ENCODE measurements at regions not wholly inside any gene's neighbourhood (a gene's known extent, or its start where the extent isn't known, plus 50 kb on each side); places are given as distances from the start of the nearest gene placed in this dataset.
"Not testable (repeated sequence)": the region's sequence is repeated elsewhere in the genome, so short reads cannot be mapped to it uniquely, and the experiment has no call there.

DNA sequence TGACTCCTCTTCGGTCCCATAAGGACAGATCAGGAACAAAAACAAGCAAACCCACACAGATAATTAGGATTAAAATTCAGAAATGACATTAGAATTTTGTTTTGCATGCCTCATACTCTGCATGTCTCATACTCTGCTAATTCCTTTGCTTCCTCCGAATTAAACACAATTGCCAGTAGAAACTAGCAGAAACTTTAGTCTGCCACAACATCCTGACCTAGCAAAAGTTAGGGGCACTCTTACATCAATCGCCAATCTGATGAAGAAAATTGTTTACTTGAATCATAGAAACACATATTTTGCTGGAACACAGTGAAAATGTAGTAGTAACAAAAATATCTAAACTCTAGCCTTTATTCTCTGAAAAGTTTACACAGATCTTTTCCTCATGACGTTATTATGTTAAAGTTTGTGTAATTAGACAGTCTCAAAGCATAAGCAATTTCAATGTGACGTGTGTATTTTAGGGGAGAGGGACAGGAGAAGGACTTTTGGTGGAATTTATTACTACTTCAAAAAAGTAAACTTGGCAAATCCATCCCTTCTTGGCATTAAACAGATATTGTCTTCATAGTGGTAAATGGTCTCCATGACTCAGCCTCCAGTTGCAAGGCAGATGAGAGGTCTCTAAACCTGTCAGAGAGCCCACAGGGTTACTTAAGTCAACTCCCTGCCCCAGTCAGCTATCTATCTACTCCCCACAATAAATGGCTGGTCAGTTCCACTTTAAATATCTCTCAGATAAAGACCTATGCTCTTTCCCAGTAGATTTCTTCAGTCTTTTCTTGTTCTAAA, 249.8 kb upstream of the UBASH3B start:
- Histone ChIP-seq H3K27ac (ENCODE audit: low read depth, low read length) (no peak overlapping the region), H3K9ac (ENCODE audit: low read depth in 1 of 2, low read length in 2 of 2) (no peak overlapping the region), H3K4me1 (ENCODE audit: control insufficient read depth in 1 of 2, insufficient read depth in 2 of 2, low read length in 2 of 2) (no peaks in the 10 kb centered on the region)

DNA sequence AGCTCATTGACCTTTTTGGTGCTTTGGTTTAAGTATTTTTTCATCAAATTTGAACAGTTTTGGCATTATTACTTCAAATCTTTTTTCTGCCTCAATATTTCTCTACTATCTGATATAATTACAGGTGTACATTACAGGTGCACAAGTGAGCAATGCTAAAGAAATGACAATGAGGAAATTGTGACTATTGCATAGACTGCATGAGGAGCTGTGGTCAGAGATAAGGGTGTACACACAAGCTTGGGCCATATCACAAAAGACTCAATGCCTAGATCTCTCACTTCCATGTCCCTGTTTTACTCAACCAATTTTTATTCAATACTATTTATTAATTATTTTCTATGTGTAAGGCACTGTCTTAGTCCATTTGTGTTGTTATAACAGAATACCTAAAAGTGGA, 251.0 kb upstream of the UBASH3B start:
- Histone ChIP-seq H3K9me3 (ENCODE audit: control insufficient read depth in 1 of 2, low read length in 2 of 2) (no peaks in the 10 kb centered on the region), H3K4me3 (ENCODE audit: low read depth in 1 of 2, low read length in 2 of 2) (no peak overlapping the region), H3K36me3 (ENCODE audit: control insufficient read depth in 1 of 2, insufficient read depth in 2 of 2, low read length in 2 of 2) (no peaks in the 10 kb centered on the region), H3K27me3 (ENCODE audit: control insufficient read depth in 1 of 2, insufficient read depth in 2 of 2, low read length in 2 of 2) (no peaks in the 10 kb centered on the region), H3K27ac (ENCODE audit: low read depth, low read length) (no peak overlapping the region), H3K4me1 (ENCODE audit: control insufficient read depth in 1 of 2, insufficient read depth in 2 of 2, low read length in 2 of 2) (no peaks in the 10 kb centered on the region), H3K9ac (ENCODE audit: low read depth in 1 of 2, low read length in 2 of 2) (no peak overlapping the region)

More for the DNA sequence above, 249.8 kb upstream of the UBASH3B start:
- no peak overlapping the region for H3K4me3 ChIP-seq (ENCODE audit: low read depth in 1 of 2, low read length in 2 of 2)
- H3K27me3 ChIP-seq (ENCODE audit: control insufficient read depth in 1 of 2, insufficient read depth in 2 of 2, low read length in 2 of 2): no peaks in the 10 kb centered on the region
- no peaks in the 10 kb centered on the region for H3K9me3 ChIP-seq (ENCODE audit: control insufficient read depth in 1 of 2, low read length in 2 of 2)
- no peaks in the 10 kb centered on the region for H3K36me3 ChIP-seq (ENCODE audit: control insufficient read depth in 1 of 2, insufficient read depth in 2 of 2, low read length in 2 of 2)

GRCh38 chr11:122401581-122401980, 253.9 kb upstream of the UBASH3B start:
- H3K27ac ChIP-seq (ENCODE audit: low read depth, low read length); H3K9ac ChIP-seq (ENCODE audit: low read depth in 1 of 2, low read length in 2 of 2); H3K4me1 ChIP-seq (ENCODE audit: control insufficient read depth in 1 of 2, insufficient read depth in 2 of 2, low read length in 2 of 2); H3K4me3 ChIP-seq (ENCODE audit: low read depth in 1 of 2, low read length in 2 of 2); H3K9me3 ChIP-seq (ENCODE audit: control insufficient read depth in 1 of 2, low read length in 2 of 2); H3K27me3 ChIP-seq (ENCODE audit: control insufficient read depth in 1 of 2, insufficient read depth in 2 of 2, low read length in 2 of 2); H3K36me3 ChIP-seq (ENCODE audit: control insufficient read depth in 1 of 2, insufficient read depth in 2 of 2, low read length in 2 of 2): not testable (repeated sequence)

GRCh38 chr11:122399375-122399774, 256.1 kb upstream of the UBASH3B start:
- no peak overlapping the region for H3K9ac ChIP-seq (ENCODE audit: low read depth in 1 of 2, low read length in 2 of 2)
- no peaks in the 10 kb centered on the region for H3K9me3 ChIP-seq (ENCODE audit: control insufficient read depth in 1 of 2, low read length in 2 of 2)
- no peaks in the 10 kb centered on the region for H3K4me1 ChIP-seq (ENCODE audit: control insufficient read depth in 1 of 2, insufficient read depth in 2 of 2, low read length in 2 of 2)
- no peak overlapping the region for H3K4me3 ChIP-seq (ENCODE audit: low read depth in 1 of 2, low read length in 2 of 2)
- H3K36me3 ChIP-seq (ENCODE audit: control insufficient read depth in 1 of 2, insufficient read depth in 2 of 2, low read length in 2 of 2): no peaks in the 10 kb centered on the region
- H3K27ac ChIP-seq (ENCODE audit: low read depth, low read length): no peak overlapping the region
- H3K27me3 ChIP-seq (ENCODE audit: control insufficient read depth in 1 of 2, insufficient read depth in 2 of 2, low read length in 2 of 2): no peaks in the 10 kb centered on the region

DNA sequence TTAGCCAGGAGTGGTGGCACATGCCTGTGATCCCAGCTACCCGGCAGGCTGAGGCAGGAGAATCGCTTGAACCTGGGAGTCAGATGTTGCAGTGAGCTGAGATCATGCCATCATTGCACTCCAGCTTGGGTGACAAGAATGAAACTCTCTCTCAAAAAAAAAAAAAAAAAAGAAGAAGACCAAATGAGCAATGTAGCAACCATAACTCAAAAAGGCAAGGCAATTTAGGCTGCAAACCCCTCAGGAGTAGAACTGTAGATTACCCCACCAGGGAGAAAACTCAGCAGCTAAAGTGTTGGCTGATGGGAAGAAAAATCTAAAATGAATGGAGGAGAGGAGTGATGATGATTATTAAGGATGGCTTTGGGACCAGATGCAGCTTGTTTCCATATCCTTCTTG, 256.7 kb upstream of the UBASH3B start:
- H3K4me1 ChIP-seq (ENCODE audit: control insufficient read depth in 1 of 2, insufficient read depth in 2 of 2, low read length in 2 of 2): no peaks in the 10 kb centered on the region
- H3K27ac ChIP-seq (ENCODE audit: low read depth, low read length): no peak overlapping the region
- no peak overlapping the region for H3K4me3 ChIP-seq (ENCODE audit: low read depth in 1 of 2, low read length in 2 of 2)
- no peak overlapping the region for H3K9ac ChIP-seq (ENCODE audit: low read depth in 1 of 2, low read length in 2 of 2)
- H3K27me3 ChIP-seq (ENCODE audit: control insufficient read depth in 1 of 2, insufficient read depth in 2 of 2, low read length in 2 of 2): no peaks in the 10 kb centered on the region
- no peaks in the 10 kb centered on the region for H3K36me3 ChIP-seq (ENCODE audit: control insufficient read depth in 1 of 2, insufficient read depth in 2 of 2, low read length in 2 of 2)
- no peaks in the 10 kb centered on the region for H3K9me3 ChIP-seq (ENCODE audit: control insufficient read depth in 1 of 2, low read length in 2 of 2)

DNA sequence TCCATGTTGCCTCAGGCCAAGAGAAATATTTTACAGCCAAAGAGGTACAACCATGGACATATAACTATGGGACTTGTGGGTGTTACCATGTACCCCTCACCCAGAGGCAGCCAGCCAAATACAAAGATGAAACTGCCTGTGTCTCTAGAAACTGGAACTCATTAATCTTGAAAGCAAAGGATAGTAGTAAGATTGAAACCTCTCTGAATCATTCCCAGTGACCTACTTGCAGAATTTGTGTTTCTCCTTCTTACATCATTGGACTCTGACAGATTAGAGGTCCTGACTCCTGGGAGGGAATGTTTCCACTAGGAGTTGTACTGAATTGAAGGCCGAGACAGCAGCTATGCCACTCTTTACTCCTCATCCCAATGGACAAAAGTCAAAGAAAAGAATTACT, 257.4 kb upstream of the UBASH3B start:
- Histone ChIP-seq H3K36me3 (ENCODE audit: control insufficient read depth in 1 of 2, insufficient read depth in 2 of 2, low read length in 2 of 2) (no peaks in the 10 kb centered on the region), H3K27ac (ENCODE audit: low read depth, low read length) (no peak overlapping the region), H3K4me1 (ENCODE audit: control insufficient read depth in 1 of 2, insufficient read depth in 2 of 2, low read length in 2 of 2) (no peaks in the 10 kb centered on the region), H3K9me3 (ENCODE audit: control insufficient read depth in 1 of 2, low read length in 2 of 2) (no peaks in the 10 kb centered on the region), H3K9ac (ENCODE audit: low read depth in 1 of 2, low read length in 2 of 2) (no peak overlapping the region), H3K27me3 (ENCODE audit: control insufficient read depth in 1 of 2, insufficient read depth in 2 of 2, low read length in 2 of 2) (no peaks in the 10 kb centered on the region), H3K4me3 (ENCODE audit: low read depth in 1 of 2, low read length in 2 of 2) (no peak overlapping the region)

- Histone ChIP-seq H3K4me3 (ENCODE audit: low read depth in 1 of 2, low read length in 2 of 2) (no peak overlapping the region), H3K36me3 (ENCODE audit: control insufficient read depth in 1 of 2, insufficient read depth in 2 of 2, low read length in 2 of 2) (no peaks in the 10 kb centered on the region), H3K27ac (ENCODE audit: low read depth, low read length) (no peak overlapping the region)
Measured at GRCh38 chr11:122395282-122395681, 260.2 kb upstream of the UBASH3B start.

DNA sequence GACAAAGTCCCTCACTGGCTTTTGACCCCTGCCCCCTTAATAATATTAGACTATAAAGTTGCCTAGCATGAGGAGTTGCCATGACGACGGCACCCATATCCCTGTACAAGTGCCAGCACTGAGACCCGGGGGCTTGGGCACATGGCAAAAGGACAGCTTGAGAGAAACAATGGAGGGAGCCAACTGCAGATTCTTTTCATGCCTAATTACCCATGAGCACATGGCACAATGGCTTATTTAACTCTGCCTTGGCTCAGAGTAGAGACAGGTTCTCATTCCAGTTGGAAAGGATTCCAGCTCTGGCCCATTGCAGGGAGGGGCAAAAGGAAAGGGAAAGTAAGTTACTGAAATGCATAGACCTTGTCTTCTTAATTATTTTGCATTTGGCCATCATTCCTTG, 261.2 kb upstream of the UBASH3B start:
- Histone ChIP-seq H3K4me3 (ENCODE audit: low read depth in 1 of 2, low read length in 2 of 2) (no peak overlapping the region), H3K4me1 (ENCODE audit: control insufficient read depth in 1 of 2, insufficient read depth in 2 of 2, low read length in 2 of 2) (no peaks in the 10 kb centered on the region), H3K9ac (ENCODE audit: low read depth in 1 of 2, low read length in 2 of 2) (no peak overlapping the region), H3K36me3 (ENCODE audit: control insufficient read depth in 1 of 2, insufficient read depth in 2 of 2, low read length in 2 of 2) (no peaks in the 10 kb centered on the region), H3K27me3 (ENCODE audit: control insufficient read depth in 1 of 2, insufficient read depth in 2 of 2, low read length in 2 of 2) (no peaks in the 10 kb centered on the region), H3K9me3 (ENCODE audit: control insufficient read depth in 1 of 2, low read length in 2 of 2) (no peaks in the 10 kb centered on the region), H3K27ac (ENCODE audit: low read depth, low read length) (no peak overlapping the region)

More at GRCh38 chr11:122395282-122395681, 260.2 kb upstream of the UBASH3B start:
- no peaks in the 10 kb centered on the region for H3K9me3 ChIP-seq (ENCODE audit: control insufficient read depth in 1 of 2, low read length in 2 of 2)
- no peak overlapping the region for H3K9ac ChIP-seq (ENCODE audit: low read depth in 1 of 2, low read length in 2 of 2)
- H3K4me1 ChIP-seq (ENCODE audit: control insufficient read depth in 1 of 2, insufficient read depth in 2 of 2, low read length in 2 of 2): no peaks in the 10 kb centered on the region
- H3K27me3 ChIP-seq (ENCODE audit: control insufficient read depth in 1 of 2, insufficient read depth in 2 of 2, low read length in 2 of 2): no peaks in the 10 kb centered on the region

GRCh38 chr11:122393209-122393860, 262.2 kb upstream of the UBASH3B start:
- no peak overlapping the region for H3K4me3 ChIP-seq (ENCODE audit: low read depth in 1 of 2, low read length in 2 of 2)
- no peak overlapping the region for H3K27ac ChIP-seq (ENCODE audit: low read depth, low read length)

DNA sequence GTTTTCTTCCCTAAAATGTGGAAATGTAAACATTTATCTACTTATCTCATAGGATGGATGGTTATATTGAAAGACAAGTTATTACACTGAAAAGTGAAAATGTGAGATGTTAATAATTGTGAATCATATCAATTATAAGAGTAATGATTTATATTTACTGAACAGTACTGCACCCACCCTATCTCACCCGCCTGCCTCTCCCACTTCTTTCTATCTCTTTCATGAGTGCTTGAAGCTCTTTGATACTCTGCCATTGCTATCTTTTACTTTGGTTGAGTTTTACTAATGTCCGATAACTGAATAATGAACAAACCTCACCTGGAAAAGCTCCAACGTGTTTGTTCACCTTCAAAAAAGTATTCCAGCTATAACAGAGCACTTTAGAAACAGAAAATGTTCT, 263.0 kb upstream of the UBASH3B start:
- H3K27me3 ChIP-seq (ENCODE audit: control insufficient read depth in 1 of 2, insufficient read depth in 2 of 2, low read length in 2 of 2): no peaks in the 10 kb centered on the region
- no peak overlapping the region for H3K27ac ChIP-seq (ENCODE audit: low read depth, low read length)
- no peaks in the 10 kb centered on the region for H3K4me1 ChIP-seq (ENCODE audit: control insufficient read depth in 1 of 2, insufficient read depth in 2 of 2, low read length in 2 of 2)
- H3K9ac ChIP-seq (ENCODE audit: low read depth in 1 of 2, low read length in 2 of 2): no peak overlapping the region
- no peak overlapping the region for H3K4me3 ChIP-seq (ENCODE audit: low read depth in 1 of 2, low read length in 2 of 2)
- no peaks in the 10 kb centered on the region for H3K36me3 ChIP-seq (ENCODE audit: control insufficient read depth in 1 of 2, insufficient read depth in 2 of 2, low read length in 2 of 2)
- H3K9me3 ChIP-seq (ENCODE audit: control insufficient read depth in 1 of 2, low read length in 2 of 2): no peaks in the 10 kb centered on the region

More at GRCh38 chr11:122393209-122393860, 262.2 kb upstream of the UBASH3B start:
- H3K9ac ChIP-seq (ENCODE audit: low read depth in 1 of 2, low read length in 2 of 2): no peak overlapping the region
- no peaks in the 10 kb centered on the region for H3K36me3 ChIP-seq (ENCODE audit: control insufficient read depth in 1 of 2, insufficient read depth in 2 of 2, low read length in 2 of 2)
- no peaks in the 10 kb centered on the region for H3K4me1 ChIP-seq (ENCODE audit: control insufficient read depth in 1 of 2, insufficient read depth in 2 of 2, low read length in 2 of 2)
- H3K27me3 ChIP-seq (ENCODE audit: control insufficient read depth in 1 of 2, insufficient read depth in 2 of 2, low read length in 2 of 2): no peaks in the 10 kb centered on the region
- no peaks in the 10 kb centered on the region for H3K9me3 ChIP-seq (ENCODE audit: control insufficient read depth in 1 of 2, low read length in 2 of 2)
